GM19438 (cell line): ENCODE measurements at regions not wholly inside any gene's neighbourhood (a gene's known extent, or its start where the extent isn't known, plus 50 kb on each side); places are given as distances from the start of the nearest gene placed in this dataset.

Experiments
- ATAC-seq: cut with Tn5 transposase; IDR thresholded peaks from one replicate; pipeline ENCODE4 v1.9.1; 2021; ENCODE audit warnings: low read depth; ENCODE audit not compliant: unreplicated experiment

GRCh38 chr9:106305428-106306133 lies 557.4 kb upstream of the ZNF462 start:
- no peak for ATAC-seq

- no peak for ATAC-seq
Observed at GRCh38 chr9:106307670-106308069, 555.3 kb upstream of the ZNF462 start.

- ATAC-seq = no peak
Observed at GRCh38 chr9:106309925-106310324, 553.0 kb upstream of the ZNF462 start.

GRCh38 chr9:106310782-106311181 lies 552.2 kb upstream of the ZNF462 start:
- ATAC-seq = no peak

- no peak for ATAC-seq
Observed at GRCh38 chr9:106312906-106313305, 550.1 kb upstream of the ZNF462 start.

GRCh38 chr9:106314476-106314875 lies 548.5 kb upstream of the ZNF462 start:
- ATAC-seq = no peak

GRCh38 chr9:106321394-106322180 lies 541.4 kb upstream of the ZNF462 start:
- ATAC-seq = no peak

- ATAC-seq = no peak
Observed at GRCh38 chr9:106322706-106323245, 540.2 kb upstream of the ZNF462 start.

- no peak for ATAC-seq
Observed at GRCh38 chr9:106324053-106324585, 538.8 kb upstream of the ZNF462 start.

- no peak for ATAC-seq
Observed at GRCh38 chr9:106324591-106325280, 538.2 kb upstream of the ZNF462 start.

- ATAC-seq = no peak
Observed at GRCh38 chr9:106326493-106326892, 536.5 kb upstream of the ZNF462 start.

- ATAC-seq = no peak
Observed at GRCh38 chr9:106333481-106333880, 529.5 kb upstream of the ZNF462 start.

GRCh38 chr9:106334081-106334480 lies 528.9 kb upstream of the ZNF462 start:
- ATAC-seq = no peak

- no peak for ATAC-seq
Observed at GRCh38 chr9:106339882-106340281, 523.1 kb upstream of the ZNF462 start.

- no peak for ATAC-seq
Observed at GRCh38 chr9:106350777-106351176, 512.2 kb upstream of the ZNF462 start.

- ATAC-seq = no peak
Observed at GRCh38 chr9:106356924-106357323, 506.0 kb upstream of the ZNF462 start.

GRCh38 chr9:106358331-106358730 lies 504.6 kb upstream of the ZNF462 start:
- no peak for ATAC-seq

- no peak for ATAC-seq
Observed at GRCh38 chr9:106376689-106377088, 486.3 kb upstream of the ZNF462 start.

- no peak for ATAC-seq
Observed at GRCh38 chr9:106383072-106383471, 479.9 kb upstream of the ZNF462 start.

GRCh38 chr9:106387965-106388364 lies 475.0 kb upstream of the ZNF462 start:
- ATAC-seq = no peak

- no peak for ATAC-seq
Observed at GRCh38 chr9:106393226-106393625, 469.7 kb upstream of the ZNF462 start.
